Esophagus muscularis mucosa (tissue), 4 donors: ENCODE measurements at regions not wholly inside any gene's neighbourhood (a gene's known extent, or its start where the extent isn't known, plus 50 kb on each side); places are given as distances from the start of the nearest gene placed in this dataset.

ENCODE experiments used
- DNase-seq: peaks from one replicate; pipeline ENCODE4 v3.0.0-alpha.2; 2017; ENCODE audit errors: extremely low spot score
- H3K27ac ChIP-seq, 4 donors: fragments of 200-600 bp; sonication (generic); replicated peaks in 1 of 4; 1 replicate in 3 of 4; 2 replicates in 1 of 4; pipeline ENCODE4 v1.5.1; 2016 to 2019; ENCODE audit warnings: mild to moderate bottlenecking in 1 of 4
- H3K27me3 ChIP-seq, 4 donors: fragments of 200-600 bp; sonication (generic); one replicate each; pipeline versions ENCODE4 v1.5.1 to v1.6.0; 2016 to 2019
- H3K36me3 ChIP-seq, 4 donors: fragments of 200-600 bp; sonication (generic); one replicate each; pipeline ENCODE4 v1.5.1; 2016 to 2019
- H3K4me1 ChIP-seq, 4 donors: fragments of 200-600 bp; sonication (generic); one replicate each; pipeline ENCODE4 v1.5.1; 2016 to 2019
- H3K4me3 ChIP-seq, 4 donors: fragments of 200-600 bp; sonication (generic); 1 replicate in 2 of 4; 2 replicates in 2 of 4; pipeline ENCODE4 v1.5.1; 2016 to 2019; ENCODE audit warnings: mild to moderate bottlenecking in 4 of 4, moderate library complexity in 1 of 4
- H3K9me3 ChIP-seq, 4 donors: fragments of 200-600 bp; sonication (generic); 1 replicate in 3 of 4; 2 replicates in 1 of 4; pipeline ENCODE4 v1.5.1; 2016 to 2019
- EP300 ChIP-seq: sonication (generic); formaldehyde crosslinking; IDR thresholded peaks from one replicate; pipeline ENCODE4 v1.6.1; 2017; ENCODE audit warnings: antibody characterized with exemption
- POLR2A ChIP-seq: fragments of 450-650 bp; IDR thresholded peaks from one replicate; pipeline ENCODE4 v1.6.1; 2017; ENCODE audit warnings: antibody characterized with exemption, moderate library complexity, mild to moderate bottlenecking, low read depth
- POLR2AphosphoS5 ChIP-seq, 2 donors: sonication (generic); formaldehyde crosslinking; IDR thresholded peaks; one replicate each; pipeline ENCODE4 v1.6.1; 2017; ENCODE audit warnings: antibody characterized with exemption in 2 of 2
- WGBS: methylation state at CpG from one replicate; pipeline ENCODE4 v1.1.5; 2018; 5-methylcytosine and 5-hydroxymethylcytosine counted together
- intact Hi-C: fragments of 100-400 bp; cut with DNase I; formaldehyde crosslinking; loops from one replicate; pipeline ENCODE4 v1.15.1; 2023
- TF ChIP-seq, protein P1 (sequence below), 3 experiments: fragments of 200-600 bp in 2 of 3; fragments of 450-650 bp in 1 of 3; sonication (generic) in 2 of 3; IDR thresholded peaks; one replicate each; pipeline ENCODE4 v1.5.1; 2017 to 2019; ENCODE audit warnings: antibody characterized with exemption in 3 of 3, mild to moderate bottlenecking in 2 of 3, moderate library complexity in 1 of 3

DNA sequence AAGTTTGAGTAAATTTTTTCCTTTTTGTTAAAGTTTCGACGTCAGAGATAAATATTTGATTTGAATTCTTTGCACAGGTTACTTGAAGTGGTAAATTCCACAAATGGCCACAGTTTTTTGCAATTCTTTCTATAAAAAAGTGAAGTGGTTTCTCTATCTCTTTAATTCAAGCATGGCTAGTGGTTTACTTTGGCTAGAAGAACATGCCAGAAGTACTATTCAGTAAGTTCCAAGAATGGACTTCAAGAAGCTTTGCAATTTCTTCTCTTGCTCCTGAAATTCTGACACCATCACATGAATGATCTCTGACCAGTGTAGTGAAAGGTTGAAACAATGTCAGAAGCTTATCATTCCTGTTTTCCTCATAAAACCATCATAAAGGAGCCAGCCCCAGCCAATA is 55.7 kb upstream of the RNPC3 start:
- 74% methylated on average over 2 of the region's 2 CpGs for WGBS
- intact Hi-C loops, result no loop called here
- DNase-seq, result no peak
- TF ChIP-seq POLR2A, result no peak
- TF ChIP-seq, protein P1, sequence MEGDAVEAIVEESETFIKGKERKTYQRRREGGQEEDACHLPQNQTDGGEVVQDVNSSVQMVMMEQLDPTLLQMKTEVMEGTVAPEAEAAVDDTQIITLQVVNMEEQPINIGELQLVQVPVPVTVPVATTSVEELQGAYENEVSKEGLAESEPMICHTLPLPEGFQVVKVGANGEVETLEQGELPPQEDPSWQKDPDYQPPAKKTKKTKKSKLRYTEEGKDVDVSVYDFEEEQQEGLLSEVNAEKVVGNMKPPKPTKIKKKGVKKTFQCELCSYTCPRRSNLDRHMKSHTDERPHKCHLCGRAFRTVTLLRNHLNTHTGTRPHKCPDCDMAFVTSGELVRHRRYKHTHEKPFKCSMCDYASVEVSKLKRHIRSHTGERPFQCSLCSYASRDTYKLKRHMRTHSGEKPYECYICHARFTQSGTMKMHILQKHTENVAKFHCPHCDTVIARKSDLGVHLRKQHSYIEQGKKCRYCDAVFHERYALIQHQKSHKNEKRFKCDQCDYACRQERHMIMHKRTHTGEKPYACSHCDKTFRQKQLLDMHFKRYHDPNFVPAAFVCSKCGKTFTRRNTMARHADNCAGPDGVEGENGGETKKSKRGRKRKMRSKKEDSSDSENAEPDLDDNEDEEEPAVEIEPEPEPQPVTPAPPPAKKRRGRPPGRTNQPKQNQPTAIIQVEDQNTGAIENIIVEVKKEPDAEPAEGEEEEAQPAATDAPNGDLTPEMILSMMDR (IDR thresholded peaks at IDR 0.05), result no peak
- no peak for TF ChIP-seq EP300
- no peak for TF ChIP-seq POLR2AphosphoS5 (IDR thresholded peaks at IDR 0.05)
- H3K36me3 ChIP-seq, result no peaks in the 10 kb centered on the region
- H3K4me3 ChIP-seq, result no peak overlapping the region
- no peaks in the 10 kb centered on the region for H3K4me1 ChIP-seq
- H3K27me3 ChIP-seq, result no peaks in the 10 kb centered on the region
- no peak overlapping the region for H3K27ac ChIP-seq
- H3K9me3 ChIP-seq, result no peaks in the 10 kb centered on the region

DNA sequence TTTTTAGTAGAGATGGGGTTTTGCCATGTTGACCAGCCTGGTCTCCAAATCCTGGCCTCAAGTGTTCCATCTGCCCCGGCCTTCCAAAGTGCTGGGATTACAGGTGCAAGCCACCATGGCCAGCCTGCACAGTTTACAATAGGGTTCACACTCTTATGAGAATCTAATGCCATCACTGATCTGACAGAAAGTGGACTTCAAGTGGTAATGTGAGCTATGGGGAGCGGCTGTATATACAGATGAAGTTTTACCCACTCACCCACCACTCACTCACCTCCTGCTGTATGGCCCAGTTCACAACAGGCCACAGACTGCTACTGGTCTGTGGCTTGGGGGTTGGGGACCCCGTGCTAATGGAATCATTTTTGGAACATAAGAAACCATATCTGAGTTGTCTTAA is 58.4 kb upstream of the RNPC3 start:
- Histone ChIP-seq H3K36me3 (no peaks in the 10 kb centered on the region), H3K4me3 (no peak overlapping the region), H3K27me3 (no peaks in the 10 kb centered on the region), H3K4me1 (no peaks in the 10 kb centered on the region), H3K9me3 (no peaks in the 10 kb centered on the region), H3K27ac (no peak overlapping the region)
- intact Hi-C loops, result no loop called here
- TF ChIP-seq, protein P1 (IDR thresholded peaks at IDR 0.05), result no peak
- 91% methylated on average over 3 of the region's 3 CpGs for WGBS
- no peak for DNase-seq

DNA sequence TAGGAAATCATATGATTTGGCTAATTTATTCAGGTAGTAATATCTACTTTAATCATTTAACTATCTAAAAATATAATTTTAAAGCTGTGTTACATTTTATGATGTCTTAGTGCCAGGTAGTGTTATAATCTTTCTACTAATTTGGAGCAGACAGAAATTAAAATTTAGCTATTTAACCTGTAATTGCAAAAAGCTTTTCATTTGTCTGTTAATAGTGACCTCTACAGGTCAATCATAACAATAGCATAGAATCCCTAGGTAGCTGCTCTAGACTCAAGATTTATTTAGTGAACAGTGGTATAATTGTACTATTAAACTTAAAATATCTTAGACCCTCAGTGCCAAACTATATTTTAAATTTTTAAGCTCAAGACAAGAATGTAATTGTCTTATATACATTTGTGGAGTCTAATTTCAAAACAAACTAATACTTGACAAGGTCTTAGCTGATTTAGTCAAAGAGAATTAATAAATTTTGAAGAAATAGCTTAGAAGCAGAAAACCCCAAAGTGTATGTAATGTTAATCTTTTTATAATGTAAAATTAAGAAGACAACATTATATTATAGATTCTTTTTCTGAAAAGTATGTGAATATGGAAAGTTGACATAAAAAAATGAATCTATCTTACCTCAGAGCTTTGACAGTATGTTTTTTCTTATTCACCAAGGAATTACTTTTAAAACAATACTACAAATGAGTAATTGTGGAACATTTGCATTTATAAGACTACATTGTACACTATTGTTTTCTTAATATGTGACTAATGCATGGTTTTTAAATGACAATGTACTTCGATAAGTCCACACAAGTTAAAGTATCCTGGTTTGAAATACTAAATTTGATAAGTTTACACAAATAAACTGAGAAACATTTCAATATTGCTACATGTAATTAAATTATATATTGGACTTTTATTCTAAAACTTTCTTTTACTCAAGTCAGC is 64.1 kb upstream of the RNPC3 start:
- TF ChIP-seq POLR2A (no peak), POLR2AphosphoS5 (IDR thresholded peaks at IDR 0.05) (no peak), EP300 (no peak)
- TF ChIP-seq, protein P1 (IDR thresholded peaks at IDR 0.05), result peak; percentile 34 to 52 (median 45)
- intact Hi-C loops, result no loop called here

DNA sequence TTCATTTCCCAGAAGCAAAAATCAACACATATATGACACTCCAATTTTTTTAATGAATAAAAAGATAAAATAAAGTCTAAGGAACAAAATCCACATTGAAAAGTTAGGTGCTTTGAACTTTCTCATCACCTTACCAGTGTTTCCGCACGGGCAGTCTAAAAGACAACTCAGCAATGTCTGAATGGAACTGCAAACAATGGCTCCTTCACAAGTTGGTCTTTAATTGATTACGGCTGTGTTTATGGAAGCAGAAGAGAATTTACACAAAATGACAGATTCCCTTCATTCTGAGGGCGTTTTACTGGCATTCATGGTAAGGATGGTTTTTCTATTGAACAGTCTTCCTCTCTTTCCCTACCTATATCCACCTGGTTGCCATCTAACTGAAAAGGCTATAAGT is 65.0 kb upstream of the RNPC3 start:
- no peak for DNase-seq
- intact Hi-C loops, result no loop called here

More for the DNA sequence above, 64.1 kb upstream of the RNPC3 start:
- Histone ChIP-seq H3K36me3 (no peaks in the 10 kb centered on the region), H3K4me3 (no peak overlapping the region), H3K9me3 (no peaks in the 10 kb centered on the region), H3K27ac (no peak overlapping the region), H3K4me1 (no peaks in the 10 kb centered on the region), H3K27me3 (no peaks in the 10 kb centered on the region)
- no peak for DNase-seq
- 86% methylated on average over 1 of the region's 1 CpG for WGBS

More for the DNA sequence above, 65.0 kb upstream of the RNPC3 start:
- no peaks in the 10 kb centered on the region for H3K36me3 ChIP-seq
- H3K27me3 ChIP-seq, result no peaks in the 10 kb centered on the region
- no peaks in the 10 kb centered on the region for H3K9me3 ChIP-seq
- H3K4me3 ChIP-seq, result no peak overlapping the region
- no peak overlapping the region for H3K27ac ChIP-seq
- TF ChIP-seq, protein P1 (IDR thresholded peaks at IDR 0.05), result no peak
- TF ChIP-seq POLR2A, result no peak
- TF ChIP-seq POLR2AphosphoS5 (IDR thresholded peaks at IDR 0.05), result no peak
- TF ChIP-seq EP300, result no peak
- 78% methylated on average over 4 of the region's 4 CpGs for WGBS
- H3K4me1 ChIP-seq, result no peaks in the 10 kb centered on the region
